H1 (cell line): ENCODE measurements at regions not wholly inside any gene's neighbourhood (a gene's known extent, or its start where the extent isn't known, plus 50 kb on each side); places are given as distances from the start of the nearest gene placed in this dataset.

Experiments
- BACH1 ChIP-seq: IDR thresholded peaks from 2 replicates; pipeline ENCODE4 v1.6.1; 2012; ENCODE audit warnings: low read length, improper control_type of control experiment
- TF ChIP-seq, protein P1 (sequence below): fragments of 300-600 bp; sonication (generic); IDR thresholded peaks from 2 replicates; pipeline ENCODE4 v1.7.1; 2012; ENCODE audit warnings: low read length, moderate library complexity, mild to moderate bottlenecking, inconsistent platforms; ENCODE audit not compliant: insufficient replicate concordance
- TF ChIP-seq, protein P2 (sequence below), 3 experiments: IDR thresholded peaks; 1 replicate in 2 of 3; 2 replicates in 1 of 3; pipeline versions ENCODE4 v1.5.1 to v1.6.1; 2011; ENCODE audit warnings: low read length in 3 of 3, mild to moderate bottlenecking in 3 of 3, inconsistent platforms in 2 of 3, low read depth in 1 of 3, moderate library complexity in 1 of 3; ENCODE audit not compliant: insufficient read depth in 1 of 3; ENCODE audit errors: control extremely low read depth in 1 of 3

DNA sequence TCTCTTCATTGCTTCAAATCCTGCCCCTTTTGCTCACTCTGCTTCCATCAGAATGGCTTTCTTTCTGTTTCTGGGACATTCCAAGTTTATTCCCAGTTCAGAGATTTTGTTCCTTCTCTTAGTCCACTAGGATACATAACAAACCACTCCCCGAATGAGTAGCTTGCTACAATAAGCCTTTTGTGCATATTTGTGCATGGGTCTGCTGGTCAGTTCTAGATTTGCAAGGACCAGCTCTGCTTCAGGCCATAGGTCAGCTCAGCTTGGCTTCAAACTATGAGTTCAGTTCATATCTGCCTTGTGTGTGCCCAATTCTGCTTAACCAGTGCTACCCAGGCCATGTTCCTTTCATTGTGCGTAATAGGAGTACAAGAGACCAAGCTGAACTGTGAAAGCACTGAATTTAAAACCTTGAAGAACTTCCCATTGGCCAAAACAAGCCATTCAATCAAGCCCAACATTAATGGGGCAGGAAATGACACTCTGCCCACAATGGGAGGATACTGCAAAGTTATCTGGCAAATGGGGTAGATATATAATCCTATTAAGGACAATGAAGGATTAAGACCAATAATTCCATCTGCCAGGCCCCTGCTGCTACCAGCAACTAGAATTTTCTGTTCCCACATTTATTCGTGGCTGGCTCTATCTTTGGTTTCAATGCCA, 328.8 kb downstream of the PRELID2 start (continued):
- TF ChIP-seq, protein P1, sequence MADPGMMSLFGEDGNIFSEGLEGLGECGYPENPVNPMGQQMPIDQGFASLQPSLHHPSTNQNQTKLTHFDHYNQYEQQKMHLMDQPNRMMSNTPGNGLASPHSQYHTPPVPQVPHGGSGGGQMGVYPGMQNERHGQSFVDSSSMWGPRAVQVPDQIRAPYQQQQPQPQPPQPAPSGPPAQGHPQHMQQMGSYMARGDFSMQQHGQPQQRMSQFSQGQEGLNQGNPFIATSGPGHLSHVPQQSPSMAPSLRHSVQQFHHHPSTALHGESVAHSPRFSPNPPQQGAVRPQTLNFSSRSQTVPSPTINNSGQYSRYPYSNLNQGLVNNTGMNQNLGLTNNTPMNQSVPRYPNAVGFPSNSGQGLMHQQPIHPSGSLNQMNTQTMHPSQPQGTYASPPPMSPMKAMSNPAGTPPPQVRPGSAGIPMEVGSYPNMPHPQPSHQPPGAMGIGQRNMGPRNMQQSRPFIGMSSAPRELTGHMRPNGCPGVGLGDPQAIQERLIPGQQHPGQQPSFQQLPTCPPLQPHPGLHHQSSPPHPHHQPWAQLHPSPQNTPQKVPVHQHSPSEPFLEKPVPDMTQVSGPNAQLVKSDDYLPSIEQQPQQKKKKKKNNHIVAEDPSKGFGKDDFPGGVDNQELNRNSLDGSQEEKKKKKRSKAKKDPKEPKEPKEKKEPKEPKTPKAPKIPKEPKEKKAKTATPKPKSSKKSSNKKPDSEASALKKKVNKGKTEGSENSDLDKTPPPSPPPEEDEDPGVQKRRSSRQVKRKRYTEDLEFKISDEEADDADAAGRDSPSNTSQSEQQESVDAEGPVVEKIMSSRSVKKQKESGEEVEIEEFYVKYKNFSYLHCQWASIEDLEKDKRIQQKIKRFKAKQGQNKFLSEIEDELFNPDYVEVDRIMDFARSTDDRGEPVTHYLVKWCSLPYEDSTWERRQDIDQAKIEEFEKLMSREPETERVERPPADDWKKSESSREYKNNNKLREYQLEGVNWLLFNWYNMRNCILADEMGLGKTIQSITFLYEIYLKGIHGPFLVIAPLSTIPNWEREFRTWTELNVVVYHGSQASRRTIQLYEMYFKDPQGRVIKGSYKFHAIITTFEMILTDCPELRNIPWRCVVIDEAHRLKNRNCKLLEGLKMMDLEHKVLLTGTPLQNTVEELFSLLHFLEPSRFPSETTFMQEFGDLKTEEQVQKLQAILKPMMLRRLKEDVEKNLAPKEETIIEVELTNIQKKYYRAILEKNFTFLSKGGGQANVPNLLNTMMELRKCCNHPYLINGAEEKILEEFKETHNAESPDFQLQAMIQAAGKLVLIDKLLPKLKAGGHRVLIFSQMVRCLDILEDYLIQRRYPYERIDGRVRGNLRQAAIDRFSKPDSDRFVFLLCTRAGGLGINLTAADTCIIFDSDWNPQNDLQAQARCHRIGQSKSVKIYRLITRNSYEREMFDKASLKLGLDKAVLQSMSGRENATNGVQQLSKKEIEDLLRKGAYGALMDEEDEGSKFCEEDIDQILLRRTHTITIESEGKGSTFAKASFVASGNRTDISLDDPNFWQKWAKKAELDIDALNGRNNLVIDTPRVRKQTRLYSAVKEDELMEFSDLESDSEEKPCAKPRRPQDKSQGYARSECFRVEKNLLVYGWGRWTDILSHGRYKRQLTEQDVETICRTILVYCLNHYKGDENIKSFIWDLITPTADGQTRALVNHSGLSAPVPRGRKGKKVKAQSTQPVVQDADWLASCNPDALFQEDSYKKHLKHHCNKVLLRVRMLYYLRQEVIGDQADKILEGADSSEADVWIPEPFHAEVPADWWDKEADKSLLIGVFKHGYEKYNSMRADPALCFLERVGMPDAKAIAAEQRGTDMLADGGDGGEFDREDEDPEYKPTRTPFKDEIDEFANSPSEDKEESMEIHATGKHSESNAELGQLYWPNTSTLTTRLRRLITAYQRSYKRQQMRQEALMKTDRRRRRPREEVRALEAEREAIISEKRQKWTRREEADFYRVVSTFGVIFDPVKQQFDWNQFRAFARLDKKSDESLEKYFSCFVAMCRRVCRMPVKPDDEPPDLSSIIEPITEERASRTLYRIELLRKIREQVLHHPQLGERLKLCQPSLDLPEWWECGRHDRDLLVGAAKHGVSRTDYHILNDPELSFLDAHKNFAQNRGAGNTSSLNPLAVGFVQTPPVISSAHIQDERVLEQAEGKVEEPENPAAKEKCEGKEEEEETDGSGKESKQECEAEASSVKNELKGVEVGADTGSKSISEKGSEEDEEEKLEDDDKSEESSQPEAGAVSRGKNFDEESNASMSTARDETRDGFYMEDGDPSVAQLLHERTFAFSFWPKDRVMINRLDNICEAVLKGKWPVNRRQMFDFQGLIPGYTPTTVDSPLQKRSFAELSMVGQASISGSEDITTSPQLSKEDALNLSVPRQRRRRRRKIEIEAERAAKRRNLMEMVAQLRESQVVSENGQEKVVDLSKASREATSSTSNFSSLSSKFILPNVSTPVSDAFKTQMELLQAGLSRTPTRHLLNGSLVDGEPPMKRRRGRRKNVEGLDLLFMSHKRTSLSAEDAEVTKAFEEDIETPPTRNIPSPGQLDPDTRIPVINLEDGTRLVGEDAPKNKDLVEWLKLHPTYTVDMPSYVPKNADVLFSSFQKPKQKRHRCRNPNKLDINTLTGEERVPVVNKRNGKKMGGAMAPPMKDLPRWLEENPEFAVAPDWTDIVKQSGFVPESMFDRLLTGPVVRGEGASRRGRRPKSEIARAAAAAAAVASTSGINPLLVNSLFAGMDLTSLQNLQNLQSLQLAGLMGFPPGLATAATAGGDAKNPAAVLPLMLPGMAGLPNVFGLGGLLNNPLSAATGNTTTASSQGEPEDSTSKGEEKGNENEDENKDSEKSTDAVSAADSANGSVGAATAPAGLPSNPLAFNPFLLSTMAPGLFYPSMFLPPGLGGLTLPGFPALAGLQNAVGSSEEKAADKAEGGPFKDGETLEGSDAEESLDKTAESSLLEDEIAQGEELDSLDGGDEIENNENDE, result no peak
- no peak for TF ChIP-seq BACH1
- TF ChIP-seq, protein P2, sequence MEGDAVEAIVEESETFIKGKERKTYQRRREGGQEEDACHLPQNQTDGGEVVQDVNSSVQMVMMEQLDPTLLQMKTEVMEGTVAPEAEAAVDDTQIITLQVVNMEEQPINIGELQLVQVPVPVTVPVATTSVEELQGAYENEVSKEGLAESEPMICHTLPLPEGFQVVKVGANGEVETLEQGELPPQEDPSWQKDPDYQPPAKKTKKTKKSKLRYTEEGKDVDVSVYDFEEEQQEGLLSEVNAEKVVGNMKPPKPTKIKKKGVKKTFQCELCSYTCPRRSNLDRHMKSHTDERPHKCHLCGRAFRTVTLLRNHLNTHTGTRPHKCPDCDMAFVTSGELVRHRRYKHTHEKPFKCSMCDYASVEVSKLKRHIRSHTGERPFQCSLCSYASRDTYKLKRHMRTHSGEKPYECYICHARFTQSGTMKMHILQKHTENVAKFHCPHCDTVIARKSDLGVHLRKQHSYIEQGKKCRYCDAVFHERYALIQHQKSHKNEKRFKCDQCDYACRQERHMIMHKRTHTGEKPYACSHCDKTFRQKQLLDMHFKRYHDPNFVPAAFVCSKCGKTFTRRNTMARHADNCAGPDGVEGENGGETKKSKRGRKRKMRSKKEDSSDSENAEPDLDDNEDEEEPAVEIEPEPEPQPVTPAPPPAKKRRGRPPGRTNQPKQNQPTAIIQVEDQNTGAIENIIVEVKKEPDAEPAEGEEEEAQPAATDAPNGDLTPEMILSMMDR (IDR thresholded peaks at IDR 0.05; ENCODE audit: control extremely low read depth in 1 of 3, insufficient read depth in 1 of 3, low read depth in 1 of 3, low read length in 3 of 3), result no peak
